ENCODE measurements at regions not wholly inside any gene's neighbourhood (a gene's known extent, or its start where the extent isn't known, plus 50 kb on each side); places are given as distances from the start of the nearest gene placed in this dataset.

- intact Hi-C loops (cut with micrococcal nuclease): no loop called here
- no peaks in the 10 kb centered on the region for H3K27me3 Mint-ChIP-seq (ENCODE audit: low read depth)
- H3K4me3 Mint-ChIP-seq (ENCODE audit: low read depth): no peak overlapping the region
- no peak for DNase-seq (ENCODE audit: low spot score)
- H3K36me3 Mint-ChIP-seq (ENCODE audit: low read depth): no peaks in the 10 kb centered on the region
- H3K4me1 Mint-ChIP-seq (ENCODE audit: low read depth): no peaks in the 10 kb centered on the region
- peaks cover 51% of the 10 kb centered on the region for H3K9me3 Mint-ChIP-seq
- H3K27ac Mint-ChIP-seq: no peak overlapping the region
Observed at GRCh38 chr5:4447657-4448056, 692.5 kb upstream of the ADAMTS16 start.

- no peaks in the 10 kb centered on the region for H3K4me1 Mint-ChIP-seq (ENCODE audit: low read depth)
- peaks cover 18% of the 10 kb centered on the region for H3K9me3 Mint-ChIP-seq
- no peaks in the 10 kb centered on the region for H3K27me3 Mint-ChIP-seq (ENCODE audit: low read depth)
- no peak overlapping the region for H3K4me3 Mint-ChIP-seq (ENCODE audit: low read depth)
- DNase-seq (ENCODE audit: low spot score): no peak
- H3K27ac Mint-ChIP-seq: no peak overlapping the region
- no peaks in the 10 kb centered on the region for H3K36me3 Mint-ChIP-seq (ENCODE audit: low read depth)
- intact Hi-C loops (cut with micrococcal nuclease): no loop called here
Observed at GRCh38 chr5:4453655-4454054, 686.5 kb upstream of the ADAMTS16 start.

- Mint-ChIP-seq H3K4me3 (ENCODE audit: low read depth) (no peak overlapping the region), H3K27ac (no peak overlapping the region), H3K36me3 (ENCODE audit: low read depth) (no peaks in the 10 kb centered on the region), H3K4me1 (ENCODE audit: low read depth) (no peaks in the 10 kb centered on the region), H3K9me3 (peaks cover 29% of the 10 kb centered on the region), H3K27me3 (ENCODE audit: low read depth) (no peaks in the 10 kb centered on the region)
- intact Hi-C loops (cut with micrococcal nuclease): no loop called here
- DNase-seq (ENCODE audit: low spot score): no peak
Observed at GRCh38 chr5:4479426-4479825, 660.7 kb upstream of the ADAMTS16 start.

GRCh38 chr5:4480528-4481349 is 659.4 kb upstream of the ADAMTS16 start:
- no peaks in the 10 kb centered on the region for H3K4me1 Mint-ChIP-seq (ENCODE audit: low read depth)
- H3K36me3 Mint-ChIP-seq (ENCODE audit: low read depth): no peaks in the 10 kb centered on the region
- H3K9me3 Mint-ChIP-seq: peaks cover 28% of the 10 kb centered on the region
- intact Hi-C loops (cut with micrococcal nuclease): no loop called here
- H3K27ac Mint-ChIP-seq: no peak overlapping the region
- no peak overlapping the region for H3K4me3 Mint-ChIP-seq (ENCODE audit: low read depth)
- DNase-seq (ENCODE audit: low spot score): no peak
- no peaks in the 10 kb centered on the region for H3K27me3 Mint-ChIP-seq (ENCODE audit: low read depth)

DNA sequence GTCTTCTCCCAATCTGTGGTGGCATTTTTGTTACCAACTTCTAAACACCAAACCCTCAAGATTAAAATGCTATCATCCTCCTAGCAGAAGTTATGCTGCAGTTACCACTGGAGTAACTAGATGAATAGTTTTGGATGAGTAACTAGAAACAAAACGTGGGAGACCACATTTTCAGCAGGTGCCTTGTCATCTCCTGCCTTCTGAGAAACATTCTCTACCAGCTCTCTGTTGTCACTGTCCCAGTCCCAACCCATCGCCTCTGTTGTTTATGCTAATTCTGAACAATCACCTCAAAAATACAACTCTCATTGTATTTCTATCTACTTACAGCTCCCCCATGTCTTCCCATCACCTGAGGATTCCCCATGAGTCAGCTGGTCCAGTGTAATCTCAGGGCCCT is 652.5 kb upstream of the ADAMTS16 start:
- intact Hi-C loops (cut with micrococcal nuclease): no loop called here
- no peaks in the 10 kb centered on the region for H3K27me3 Mint-ChIP-seq (ENCODE audit: low read depth)
- no peaks in the 10 kb centered on the region for H3K36me3 Mint-ChIP-seq (ENCODE audit: low read depth)
- H3K9me3 Mint-ChIP-seq: peaks cover 22% of the 10 kb centered on the region
- H3K27ac Mint-ChIP-seq: no peak overlapping the region
- no peaks in the 10 kb centered on the region for H3K4me1 Mint-ChIP-seq (ENCODE audit: low read depth)
- no peak for DNase-seq (ENCODE audit: low spot score)
- no peak overlapping the region for H3K4me3 Mint-ChIP-seq (ENCODE audit: low read depth)

DNA sequence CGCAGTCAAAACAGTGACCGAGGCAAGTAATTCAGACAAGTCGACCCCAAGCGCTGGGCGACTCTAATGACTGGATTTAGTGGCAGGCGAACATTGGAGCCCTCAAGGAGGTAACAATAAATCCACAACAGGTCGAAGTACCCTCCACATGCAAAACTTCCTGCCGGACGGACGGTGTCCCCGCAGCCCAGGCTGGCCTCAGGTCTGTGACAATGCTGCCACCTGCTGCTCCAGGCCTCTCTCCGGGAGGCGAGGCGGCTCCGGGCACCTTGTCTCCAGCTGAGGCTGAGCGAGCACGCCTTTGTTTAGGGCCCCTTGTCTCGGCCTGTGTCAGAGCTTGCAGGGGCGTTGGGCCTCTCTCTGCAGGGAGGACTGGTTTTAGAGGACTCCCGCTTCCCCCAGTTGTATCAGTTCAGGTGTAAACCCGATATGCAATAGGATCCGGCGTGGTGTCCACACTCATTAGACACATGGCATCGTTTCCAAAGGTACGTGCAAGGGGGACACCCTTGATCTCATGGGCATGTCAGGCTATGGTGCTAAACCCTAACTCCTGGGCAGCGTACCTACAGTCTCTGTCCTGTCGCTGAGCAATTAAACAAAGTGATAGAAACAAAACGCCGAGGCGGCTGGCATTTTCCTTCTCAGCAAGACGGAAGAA is 628.0 kb upstream of the ADAMTS16 start:
- no peak overlapping the region for H3K27ac Mint-ChIP-seq
- no peaks in the 10 kb centered on the region for H3K27me3 Mint-ChIP-seq (ENCODE audit: low read depth)
- no peak overlapping the region for H3K4me3 Mint-ChIP-seq (ENCODE audit: low read depth)
- intact Hi-C loops (cut with micrococcal nuclease): no loop called here
- no peaks in the 10 kb centered on the region for H3K4me1 Mint-ChIP-seq (ENCODE audit: low read depth)
- H3K9me3 Mint-ChIP-seq: peaks cover 18% of the 10 kb centered on the region
- no peak for DNase-seq (ENCODE audit: low spot score)
- H3K36me3 Mint-ChIP-seq (ENCODE audit: low read depth): no peaks in the 10 kb centered on the region

DNA sequence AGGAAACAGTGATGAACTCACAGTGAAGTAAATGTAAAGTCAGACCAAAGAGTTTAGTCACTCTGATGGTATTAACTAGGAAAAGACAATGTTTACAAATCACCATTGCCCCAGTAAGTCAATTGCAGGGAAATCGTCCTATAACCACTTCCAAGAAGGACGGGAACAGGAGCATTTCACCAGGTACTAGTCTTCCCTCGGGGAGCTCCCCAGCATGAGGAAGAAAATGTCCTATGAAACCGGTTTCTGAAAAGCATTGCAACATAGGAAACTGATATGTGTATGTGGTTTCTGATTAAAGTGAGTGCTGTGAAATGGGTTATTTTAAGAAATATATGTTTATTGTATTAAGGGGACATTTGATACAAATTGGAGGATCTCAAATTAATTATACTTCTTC is 626.7 kb upstream of the ADAMTS16 start:
- no peak overlapping the region for H3K27ac Mint-ChIP-seq
- no peak for DNase-seq (ENCODE audit: low spot score)
- intact Hi-C loops (cut with micrococcal nuclease): no loop called here
- H3K36me3 Mint-ChIP-seq (ENCODE audit: low read depth): no peaks in the 10 kb centered on the region
- H3K9me3 Mint-ChIP-seq: peaks cover 18% of the 10 kb centered on the region
- H3K4me3 Mint-ChIP-seq (ENCODE audit: low read depth): no peak overlapping the region
- no peaks in the 10 kb centered on the region for H3K4me1 Mint-ChIP-seq (ENCODE audit: low read depth)
- H3K27me3 Mint-ChIP-seq (ENCODE audit: low read depth): no peaks in the 10 kb centered on the region

DNA sequence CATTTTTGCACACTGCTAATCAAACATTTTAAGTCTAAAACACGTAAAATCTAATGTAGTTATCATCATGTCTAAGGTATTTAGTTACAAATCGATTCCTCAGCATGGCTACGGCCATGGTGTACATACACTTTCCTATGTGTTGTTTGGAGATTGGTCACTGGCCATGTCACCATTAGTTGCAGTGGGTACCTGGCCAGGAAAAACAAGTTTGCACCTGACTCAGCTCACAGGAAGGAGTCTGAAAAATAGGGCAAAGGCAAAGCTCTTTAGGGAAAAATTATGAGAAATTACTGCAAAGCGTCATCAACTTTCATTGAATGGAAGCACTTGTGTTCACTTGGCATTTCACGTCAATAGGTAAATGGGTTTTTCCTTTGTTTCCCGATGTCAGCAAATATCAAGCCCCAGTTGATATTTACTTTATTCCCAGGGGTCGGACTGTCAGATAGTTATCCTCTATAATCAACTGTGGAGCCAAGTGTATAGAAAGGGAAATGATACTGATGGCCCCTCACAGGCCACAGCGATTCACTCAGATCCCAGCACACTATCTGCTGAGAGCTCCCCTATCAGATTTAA is 626.0 kb upstream of the ADAMTS16 start:
- peaks cover 18% of the 10 kb centered on the region for H3K9me3 Mint-ChIP-seq
- no peak for DNase-seq (ENCODE audit: low spot score)
- intact Hi-C loops (cut with micrococcal nuclease): no loop called here
- H3K27me3 Mint-ChIP-seq (ENCODE audit: low read depth): no peaks in the 10 kb centered on the region
- H3K27ac Mint-ChIP-seq: no peak overlapping the region
- no peaks in the 10 kb centered on the region for H3K36me3 Mint-ChIP-seq (ENCODE audit: low read depth)
- no peak overlapping the region for H3K4me3 Mint-ChIP-seq (ENCODE audit: low read depth)
- H3K4me1 Mint-ChIP-seq (ENCODE audit: low read depth): no peaks in the 10 kb centered on the region

- intact Hi-C loops (cut with micrococcal nuclease): no loop called here
- H3K27me3 Mint-ChIP-seq (ENCODE audit: low read depth): no peaks in the 10 kb centered on the region
- no peaks in the 10 kb centered on the region for H3K36me3 Mint-ChIP-seq (ENCODE audit: low read depth)
- no peak overlapping the region for H3K4me3 Mint-ChIP-seq (ENCODE audit: low read depth)
- no peak overlapping the region for H3K27ac Mint-ChIP-seq
- no peak for DNase-seq (ENCODE audit: low spot score)
- peaks cover 29% of the 10 kb centered on the region for H3K9me3 Mint-ChIP-seq
- no peaks in the 10 kb centered on the region for H3K4me1 Mint-ChIP-seq (ENCODE audit: low read depth)
Observed at GRCh38 chr5:4518903-4519672, 621.0 kb upstream of the ADAMTS16 start.

- Mint-ChIP-seq H3K27ac (no peak overlapping the region), H3K4me1 (ENCODE audit: low read depth) (no peaks in the 10 kb centered on the region), H3K27me3 (ENCODE audit: low read depth) (no peaks in the 10 kb centered on the region), H3K36me3 (ENCODE audit: low read depth) (no peaks in the 10 kb centered on the region), H3K4me3 (ENCODE audit: low read depth) (no peak overlapping the region), H3K9me3 (peaks cover 24% of the 10 kb centered on the region)
- intact Hi-C loops (cut with micrococcal nuclease): no loop called here
- no peak for DNase-seq (ENCODE audit: low spot score)
Observed at GRCh38 chr5:4520559-4520958, 619.6 kb upstream of the ADAMTS16 start.

GRCh38 chr5:4523038-4523437 is 617.1 kb upstream of the ADAMTS16 start:
- DNase-seq (ENCODE audit: low spot score): no peak
- H3K27ac Mint-ChIP-seq: no peak overlapping the region
- no peak overlapping the region for H3K4me3 Mint-ChIP-seq (ENCODE audit: low read depth)
- no peaks in the 10 kb centered on the region for H3K4me1 Mint-ChIP-seq (ENCODE audit: low read depth)
- no peaks in the 10 kb centered on the region for H3K36me3 Mint-ChIP-seq (ENCODE audit: low read depth)
- peaks cover 14% of the 10 kb centered on the region for H3K9me3 Mint-ChIP-seq
- intact Hi-C loops (cut with micrococcal nuclease): no loop called here
- H3K27me3 Mint-ChIP-seq (ENCODE audit: low read depth): no peaks in the 10 kb centered on the region

- H3K27me3 Mint-ChIP-seq (ENCODE audit: low read depth): no peaks in the 10 kb centered on the region
- intact Hi-C loops (cut with micrococcal nuclease): no loop called here
Observed at GRCh38 chr5:4531756-4532704, 608.1 kb upstream of the ADAMTS16 start.

More at GRCh38 chr5:4531756-4532704, 608.1 kb upstream of the ADAMTS16 start:
- no peak overlapping the region for H3K27ac Mint-ChIP-seq
- H3K4me3 Mint-ChIP-seq (ENCODE audit: low read depth): no peak overlapping the region
- DNase-seq (ENCODE audit: low spot score): no peak
- peaks cover 13% of the 10 kb centered on the region for H3K9me3 Mint-ChIP-seq
- no peaks in the 10 kb centered on the region for H3K4me1 Mint-ChIP-seq (ENCODE audit: low read depth)
- no peaks in the 10 kb centered on the region for H3K36me3 Mint-ChIP-seq (ENCODE audit: low read depth)

Measured in activated T-helper 2 cell treated with anti-CD3 and anti-CD28 coated beads, Interferon-gamma antibody, Interleukin-2, Interleukin-4, amounts not matched to agents 10 μg/mL and 5 μg/mL and 100 μg/mL, durations not matched to agents 14 hours and 24 hours and 36 hours (primary cell).